DMS53 treated with DMSO at 0.1 percent for 48 hours (cell line): ENCODE measurements at regions not wholly inside any gene's neighbourhood (a gene's known extent, or its start where the extent isn't known, plus 50 kb on each side); places are given as distances from the start of the nearest gene placed in this dataset.

Experiments used
- DNase-seq: peaks from one replicate; lab custom pipeline; 2025; ENCODE audit not compliant: unreplicated experiment; lab: John Stamatoyannopoulos, UW

GRCh38 chr5:7331131-7331530 is 64.8 kb upstream of the ADCY2 start:
- no peak for DNase-seq
